Trophoblast cell (in vitro differentiated cells and primary cell): ENCODE measurements at regions not wholly inside any gene's neighbourhood (a gene's known extent, or its start where the extent isn't known, plus 50 kb on each side); places are given as distances from the start of the nearest gene placed in this dataset.

ENCODE experiments used
- DNase-seq, 2 donors: peaks; one replicate each; pipeline ENCODE4 v3.0.0-alpha.2; 2016
- H2AFZ ChIP-seq: 2 replicates; pipeline ENCODE4 v1.6.1; 2013; ENCODE audit warnings: low read length, moderate library complexity, mild to moderate bottlenecking; ENCODE audit not compliant: insufficient read depth, poor library complexity
- H2AK5ac ChIP-seq: 2 replicates; pipeline ENCODE4 v1.6.1; 2013; ENCODE audit warnings: mild to moderate bottlenecking, low read length
- H2BK120ac ChIP-seq: 2 replicates; pipeline ENCODE4 v1.6.1; 2013; ENCODE audit warnings: low read length, mild to moderate bottlenecking, moderate library complexity; ENCODE audit not compliant: insufficient read depth, poor library complexity
- H2BK12ac ChIP-seq: 2 replicates; pipeline ENCODE4 v1.6.1; 2013; ENCODE audit warnings: mild to moderate bottlenecking, low read length, moderate library complexity
- H2BK5ac ChIP-seq: 2 replicates; pipeline ENCODE4 v1.6.1; 2013; ENCODE audit warnings: low read length, low read depth, moderate library complexity, mild to moderate bottlenecking; ENCODE audit not compliant: poor library complexity
- H3K14ac ChIP-seq: 2 replicates; pipeline ENCODE4 v1.6.1; 2013; ENCODE audit warnings: mild to moderate bottlenecking, low read length
- H3K18ac ChIP-seq: 2 replicates; pipeline ENCODE4 v1.6.1; 2013; ENCODE audit warnings: mild to moderate bottlenecking, low read length
- H3K23ac ChIP-seq: 2 replicates; pipeline ENCODE4 v1.6.1; 2013; ENCODE audit warnings: low read length
- H3K27ac ChIP-seq: 2 replicates; pipeline ENCODE4 v1.5.1; 2013; ENCODE audit warnings: low read depth, mild to moderate bottlenecking, inconsistent platforms, low read length, moderate library complexity
- H3K27me3 ChIP-seq: 2 replicates; pipeline ENCODE4 v1.6.1; 2013; ENCODE audit warnings: inconsistent platforms, mild to moderate bottlenecking, low read length, moderate library complexity; ENCODE audit not compliant: insufficient read depth
- H3K36me3 ChIP-seq, 2 experiments: 1 replicate in 1 of 2; 2 replicates in 1 of 2; pipeline ENCODE4 v1.6.1; 2013; ENCODE audit warnings: low read length in 2 of 2, mild to moderate bottlenecking in 2 of 2, moderate library complexity in 1 of 2; ENCODE audit not compliant: insufficient read depth in 2 of 2, control insufficient read depth in 1 of 2
- H3K4ac ChIP-seq: 2 replicates; pipeline ENCODE4 v1.6.1; 2013; ENCODE audit warnings: low read depth, mild to moderate bottlenecking, low read length, moderate library complexity
- H3K4me1 ChIP-seq, 2 experiments: 1 replicate in 1 of 2; 2 replicates in 1 of 2; pipeline ENCODE4 v1.6.1; 2013; ENCODE audit warnings: low read length in 2 of 2, mild to moderate bottlenecking in 2 of 2, moderate library complexity in 1 of 2; ENCODE audit not compliant: insufficient read depth in 2 of 2, control insufficient read depth in 1 of 2
- H3K4me2 ChIP-seq: 2 replicates; pipeline ENCODE4 v1.6.1; 2013; ENCODE audit warnings: inconsistent platforms, mild to moderate bottlenecking, low read length, moderate library complexity
- H3K4me3 ChIP-seq: 2 replicates; pipeline ENCODE4 v1.5.1; 2013; ENCODE audit warnings: mild to moderate bottlenecking, low read depth, low read length, inconsistent platforms
- H3K79me1 ChIP-seq: one replicate; pipeline ENCODE4 v1.6.1; 2013; ENCODE audit warnings: low read length
- H3K79me2 ChIP-seq: 2 replicates; pipeline ENCODE4 v1.6.1; 2013; ENCODE audit warnings: low read length, mild to moderate bottlenecking; ENCODE audit not compliant: control insufficient read depth, insufficient read depth, poor library complexity
- H3K9ac ChIP-seq: 2 replicates; pipeline ENCODE4 v1.6.1; 2013; ENCODE audit warnings: mild to moderate bottlenecking, low read length
- H3K9me3 ChIP-seq: 2 replicates; pipeline ENCODE4 v1.6.1; 2013; ENCODE audit warnings: low read depth, mild to moderate bottlenecking, control low read depth, inconsistent platforms, low read length; ENCODE audit not compliant: insufficient read depth
- H4K12ac ChIP-seq: 2 replicates; pipeline ENCODE4 v1.6.1; 2013; ENCODE audit warnings: low read depth, mild to moderate bottlenecking, low read length, moderate library complexity
- H4K8ac ChIP-seq: 2 replicates; pipeline ENCODE4 v1.6.1; 2013; ENCODE audit warnings: low read depth, mild to moderate bottlenecking, low read length, moderate library complexity
- H4K91ac ChIP-seq: one replicate; pipeline ENCODE4 v1.6.1; 2013; ENCODE audit warnings: low read depth, mild to moderate bottlenecking, low read length, moderate library complexity
- WGBS: extraction: QIAGEN DNeasy Blood & Tissue Kit; methylation state at CpG from one replicate; pipeline ENCODE4 v1.1.7; 2013; ENCODE audit warnings: missing lambda C conversion rate; ENCODE audit not compliant: insufficient read length, insufficient coverage; ENCODE audit errors: extremely low coverage; 5-methylcytosine and 5-hydroxymethylcytosine counted together

DNA sequence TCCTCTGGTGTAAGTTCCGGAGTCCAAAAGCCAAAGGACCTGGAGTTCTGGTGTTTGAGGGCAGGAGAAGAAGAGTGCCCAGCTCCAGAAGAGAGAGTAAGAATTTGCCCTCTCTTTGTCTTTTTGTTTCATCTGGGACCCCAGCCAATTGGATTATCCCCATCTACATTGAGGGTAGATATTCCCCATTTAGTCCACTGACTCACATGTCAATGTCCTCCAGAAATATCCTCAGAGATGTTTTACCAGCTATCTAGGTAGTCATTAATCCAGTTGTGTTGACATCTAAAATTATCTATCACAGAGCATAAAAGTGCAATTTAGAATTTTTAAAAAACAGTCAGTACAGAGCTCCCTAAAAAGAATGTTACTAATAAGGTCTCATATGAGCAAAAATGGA lies 132.9 kb upstream of the TMEM47 start:
- H3K9me3 ChIP-seq: no peaks in the 10 kb centered on the region
- H3K36me3 ChIP-seq: no peaks in the 10 kb centered on the region
- DNase-seq: no peak
- H2AK5ac ChIP-seq: no peak overlapping the region
- no peak overlapping the region for H4K91ac ChIP-seq
- H3K23ac ChIP-seq: no peak overlapping the region
- H4K12ac ChIP-seq: no peak overlapping the region
- H3K27me3 ChIP-seq: no peaks in the 10 kb centered on the region
- H3K4me1 ChIP-seq: no peaks in the 10 kb centered on the region
- H2BK5ac ChIP-seq: no peak overlapping the region
- no peak overlapping the region for H3K18ac ChIP-seq
- no peak overlapping the region for H2BK120ac ChIP-seq
- no peak overlapping the region for H3K9ac ChIP-seq
- H2BK12ac ChIP-seq: no peak overlapping the region
- H3K79me1 ChIP-seq: no peaks in the 10 kb centered on the region
- no peak overlapping the region for H3K4ac ChIP-seq
- H3K4me2 ChIP-seq: no peak overlapping the region
- no peak overlapping the region for H3K27ac ChIP-seq
- no peak overlapping the region for H4K8ac ChIP-seq
- no CpG with 5 or more reads among the region's 1 CpG for WGBS
- no peak overlapping the region for H3K4me3 ChIP-seq
- no peak overlapping the region for H3K14ac ChIP-seq
- no peaks in the 10 kb centered on the region for H3K79me2 ChIP-seq
- H2AFZ ChIP-seq: no peak overlapping the region

DNA sequence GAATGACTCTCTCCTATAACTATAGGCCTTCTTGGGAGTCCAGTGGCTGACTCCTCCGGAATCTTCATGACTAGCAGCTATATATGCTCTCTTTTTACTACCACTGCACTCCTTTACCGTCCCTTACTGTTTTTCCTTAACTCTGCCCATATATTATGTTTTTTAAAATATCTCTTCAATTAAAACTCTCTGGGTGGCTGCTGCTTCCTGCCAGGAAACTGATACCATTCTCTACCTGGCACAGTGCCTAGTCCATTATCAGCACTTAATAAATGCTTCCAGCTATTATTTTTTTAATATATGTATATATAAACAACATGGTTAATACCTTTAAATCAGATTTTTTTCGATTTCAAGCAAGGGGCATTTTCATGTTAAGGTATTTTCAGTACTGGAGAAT lies 136.6 kb upstream of the FAM47B start:
- Histone ChIP-seq H3K23ac (no peak overlapping the region), H2BK120ac (no peak overlapping the region), H3K9me3 (no peaks in the 10 kb centered on the region), H3K79me2 (no peaks in the 10 kb centered on the region), H3K4ac (no peak overlapping the region), H2BK12ac (no peak overlapping the region), H4K12ac (no peak overlapping the region), H3K9ac (no peak overlapping the region), H2BK5ac (no peak overlapping the region), H2AK5ac (no peak overlapping the region), H4K8ac (no peak overlapping the region), H3K27ac (no peak overlapping the region), H3K14ac (no peak overlapping the region), H3K79me1 (no peaks in the 10 kb centered on the region), H3K4me1 (no peaks in the 10 kb centered on the region), H3K36me3 (no peaks in the 10 kb centered on the region), H3K4me2 (no peak overlapping the region), H3K27me3 (no peaks in the 10 kb centered on the region), H3K18ac (no peak overlapping the region), H4K91ac (no peak overlapping the region), H2AFZ (no peak overlapping the region), H3K4me3 (no peak overlapping the region)
- no peak for DNase-seq
- 100% methylated on average over 1 of the region's 3 CpGs for WGBS

DNA sequence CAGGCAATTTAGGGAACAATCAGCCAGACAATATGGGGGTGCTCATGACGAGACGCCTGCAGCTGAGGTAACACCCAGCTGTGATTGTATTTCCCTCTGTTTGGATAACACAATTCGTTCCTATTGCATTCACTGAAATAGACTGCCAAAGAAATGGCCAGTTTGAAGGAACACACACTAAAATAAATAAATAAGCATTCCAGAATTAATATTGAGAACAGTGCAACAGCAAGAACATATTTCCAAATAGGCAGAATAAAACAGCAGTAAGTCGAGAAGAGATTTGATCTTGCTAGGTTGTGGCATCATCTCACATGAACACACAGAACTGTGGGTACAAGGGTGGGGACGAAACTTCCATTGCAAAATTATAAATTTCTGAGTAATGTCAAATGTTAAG lies 133.5 kb upstream of the FAM47B start:
- no peak overlapping the region for H2AK5ac ChIP-seq
- H3K36me3 ChIP-seq: no peaks in the 10 kb centered on the region
- DNase-seq: no peak
- H3K9me3 ChIP-seq: no peaks in the 10 kb centered on the region
- H3K4ac ChIP-seq: no peak overlapping the region
- no peak overlapping the region for H4K91ac ChIP-seq
- H4K12ac ChIP-seq: no peak overlapping the region
- no peak overlapping the region for H2BK120ac ChIP-seq
- no peaks in the 10 kb centered on the region for H3K4me1 ChIP-seq
- H3K23ac ChIP-seq: no peak overlapping the region
- no peak overlapping the region for H2BK5ac ChIP-seq
- H3K79me1 ChIP-seq: no peaks in the 10 kb centered on the region
- H3K14ac ChIP-seq: no peak overlapping the region
- no peak overlapping the region for H3K9ac ChIP-seq
- H2BK12ac ChIP-seq: no peak overlapping the region
- no peaks in the 10 kb centered on the region for H3K27me3 ChIP-seq
- no peak overlapping the region for H3K4me2 ChIP-seq
- WGBS: no CpG with 5 or more reads among the region's 5 CpGs
- no peak overlapping the region for H3K27ac ChIP-seq
- no peak overlapping the region for H2AFZ ChIP-seq
- H3K18ac ChIP-seq: no peak overlapping the region
- H4K8ac ChIP-seq: no peak overlapping the region
- no peak overlapping the region for H3K4me3 ChIP-seq
- no peaks in the 10 kb centered on the region for H3K79me2 ChIP-seq

DNA sequence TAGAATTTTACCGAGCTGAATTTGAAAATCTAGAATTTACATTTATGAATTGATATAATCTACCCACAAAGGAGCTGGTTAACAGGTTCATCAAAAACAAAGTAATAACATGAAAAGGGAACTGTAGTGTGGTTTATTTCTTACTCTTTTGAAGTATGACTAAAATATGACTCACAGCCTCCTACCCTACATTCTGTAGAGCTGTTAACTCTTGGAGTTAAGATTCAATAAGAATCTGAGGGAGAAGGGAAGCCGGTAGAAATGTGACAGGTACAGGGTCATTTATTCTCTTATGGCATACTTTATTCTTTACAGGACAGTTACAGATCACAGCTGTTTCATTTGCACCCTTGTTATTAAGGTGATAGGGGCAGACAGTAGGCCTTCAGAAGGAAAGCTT lies 132.2 kb upstream of the FAM47B start:
- no peaks in the 10 kb centered on the region for H3K9me3 ChIP-seq
- H3K4ac ChIP-seq: no peak overlapping the region
- H3K4me3 ChIP-seq: no peak overlapping the region
- no peak overlapping the region for H3K27ac ChIP-seq
- H3K79me2 ChIP-seq: no peaks in the 10 kb centered on the region
- no peaks in the 10 kb centered on the region for H3K36me3 ChIP-seq
- no peak overlapping the region for H2AFZ ChIP-seq
- H3K14ac ChIP-seq: no peak overlapping the region
- no peak overlapping the region for H3K9ac ChIP-seq
- no peaks in the 10 kb centered on the region for H3K79me1 ChIP-seq
- H4K8ac ChIP-seq: no peak overlapping the region
- H3K18ac ChIP-seq: no peak overlapping the region
- no peaks in the 10 kb centered on the region for H3K27me3 ChIP-seq
- no peak overlapping the region for H2BK120ac ChIP-seq
- no peak overlapping the region for H2BK5ac ChIP-seq
- no peak overlapping the region for H3K23ac ChIP-seq
- H4K91ac ChIP-seq: no peak overlapping the region
- WGBS: no CpG with 5 or more reads among the region's 2 CpGs
- no peaks in the 10 kb centered on the region for H3K4me1 ChIP-seq
- DNase-seq: no peak
- H3K4me2 ChIP-seq: no peak overlapping the region
- no peak overlapping the region for H2BK12ac ChIP-seq
- no peak overlapping the region for H4K12ac ChIP-seq
- no peak overlapping the region for H2AK5ac ChIP-seq
